ENCODE measurements at regions not wholly inside any gene's neighbourhood (a gene's known extent, or its start where the extent isn't known, plus 50 kb on each side); places are given as distances from the start of the nearest gene placed in this dataset.

GRCh38 chr14:94998110-94998509 lies 159.2 kb downstream of the DICER1 start:
- no peak for DNase-seq (ENCODE audit: low read depth in 4 of 4, low spot score in 3 of 4)

- no peak for DNase-seq (ENCODE audit: low read depth in 4 of 4, low spot score in 3 of 4)
Observed at GRCh38 chr14:94995551-94995950, 161.8 kb downstream of the DICER1 start.

GRCh38 chr14:94994245-94994644 lies 163.1 kb downstream of the DICER1 start:
- DNase-seq (ENCODE audit: low read depth in 4 of 4, low spot score in 3 of 4): no peak

- no peak for DNase-seq (ENCODE audit: low read depth in 4 of 4, low spot score in 3 of 4)
Observed at GRCh38 chr14:94992046-94992445, 165.3 kb downstream of the DICER1 start.

GRCh38 chr14:94989946-94990345 lies 167.4 kb downstream of the DICER1 start:
- DNase-seq (ENCODE audit: low read depth in 4 of 4, low spot score in 3 of 4): no peak

- no peak for DNase-seq (ENCODE audit: low read depth in 4 of 4, low spot score in 3 of 4)
Observed at GRCh38 chr14:94989417-94989816, 167.9 kb downstream of the DICER1 start.

- no peak for DNase-seq (ENCODE audit: low read depth in 4 of 4, low spot score in 3 of 4)
Observed at GRCh38 chr14:94987409-94987808, 169.9 kb downstream of the DICER1 start.

- DNase-seq (ENCODE audit: low read depth in 4 of 4, low spot score in 3 of 4): no peak
Observed at GRCh38 chr14:94979891-94980290, 177.4 kb downstream of the DICER1 start.

GRCh38 chr14:94977016-94977415 lies 180.3 kb downstream of the DICER1 start:
- DNase-seq (ENCODE audit: low read depth in 4 of 4, low spot score in 3 of 4): no peak

- DNase-seq (ENCODE audit: low read depth in 4 of 4, low spot score in 3 of 4): no peak
Observed at GRCh38 chr14:94975366-94975765, 182.0 kb downstream of the DICER1 start.

GRCh38 chr14:94974893-94975292 lies 182.4 kb downstream of the DICER1 start:
- DNase-seq (ENCODE audit: low read depth in 4 of 4, low spot score in 3 of 4): no peak

- no peak for DNase-seq (ENCODE audit: low read depth in 4 of 4, low spot score in 3 of 4)
Observed at GRCh38 chr14:94974422-94974821, 182.9 kb downstream of the DICER1 start.

- no peak for DNase-seq (ENCODE audit: low read depth in 4 of 4, low spot score in 3 of 4)
Observed at GRCh38 chr14:94971750-94972149, 185.6 kb downstream of the DICER1 start.

GRCh38 chr14:94970941-94971730 lies 186.2 kb downstream of the DICER1 start:
- DNase-seq (ENCODE audit: low read depth in 4 of 4, low spot score in 3 of 4): no peak

GRCh38 chr14:94969766-94970165 lies 187.6 kb downstream of the DICER1 start:
- no peak for DNase-seq (ENCODE audit: low read depth in 4 of 4, low spot score in 3 of 4)

- DNase-seq (ENCODE audit: low read depth in 4 of 4, low spot score in 3 of 4): no peak
Observed at GRCh38 chr14:94966868-94967267, 190.5 kb downstream of the DICER1 start.

- DNase-seq (ENCODE audit: low read depth in 4 of 4, low spot score in 3 of 4): no peak
Observed at GRCh38 chr14:94966344-94966743, 191.0 kb downstream of the DICER1 start.

GRCh38 chr14:94965551-94966313 lies 191.6 kb downstream of the DICER1 start:
- no peak for DNase-seq (ENCODE audit: low read depth in 4 of 4, low spot score in 3 of 4)

- DNase-seq (ENCODE audit: low read depth in 4 of 4, low spot score in 3 of 4): no peak
Observed at GRCh38 chr14:94964931-94965330, 192.4 kb downstream of the DICER1 start.

- DNase-seq (ENCODE audit: low read depth in 4 of 4, low spot score in 3 of 4): no peak
Observed at GRCh38 chr14:94964181-94964580, 193.1 kb downstream of the DICER1 start.

GRCh38 chr14:94963051-94963450 lies 193.1 kb upstream of the GSC start:
- DNase-seq (ENCODE audit: low read depth in 4 of 4, low spot score in 3 of 4): no peak

GRCh38 chr14:94962166-94962575 lies 192.3 kb upstream of the GSC start:
- no peak for DNase-seq (ENCODE audit: low read depth in 4 of 4, low spot score in 3 of 4)
